HepG2 (cell line): ENCODE measurements at regions not wholly inside any gene's neighbourhood (a gene's known extent, or its start where the extent isn't known, plus 50 kb on each side); places are given as distances from the start of the nearest gene placed in this dataset.

Experiments used
- ATAC-seq: fragments of 200-7000 bp; cut with Tn5 transposase; 3 replicates; pipeline ENCODE4 v1.9.1; 2020; ENCODE audit warnings: mild to moderate bottlenecking, moderate library complexity
- BruUV-seq: library from RNA; stranded (reverse); fragments of 400-500 nt; replicated peaks from 2 replicates; lab custom pipeline; 2021; lab: Mats Ljungman, UMichigan
- CTCF ChIA-PET: fragments of 300-600 bp; formaldehyde crosslinking; extraction: SDS; loops from one replicate; lab custom pipeline; 2021; ENCODE audit warnings: low total read pairs, inconsistent platforms, low intra/inter-chr PET ratio; lab: Yijun Ruan, JAX
- POLR2A ChIA-PET: fragments of 350-600 bp; sonication (Branson Sonifier 250); formaldehyde crosslinking; loops from one replicate; lab custom pipeline; 2020; ENCODE audit warnings: antibody characterized with exemption, inconsistent platforms; lab: Yijun Ruan, JAX
- DNase-seq: peaks from one replicate; pipeline ENCODE4 v3.0.0-alpha.2; 2015; ENCODE audit warnings: low spot score
- FAIRE-seq: peaks from 3 replicates; lab custom pipeline; 2011; peaks lifted over from hg19 to GRCh38; lab: Jason Lieb, UNC
- H2AFZ ChIP-seq: one replicate; pipeline ENCODE4 v1.6.1; 2011; ENCODE audit warnings: low read length, inconsistent platforms
- H3K27ac ChIP-seq: fragments of 300-600 bp; 3 replicates; pipeline ENCODE4 v1.8.0; 2011; ENCODE audit warnings: mixed run types, mild to moderate bottlenecking, mixed read lengths, low read length, inconsistent platforms; ENCODE audit not compliant: insufficient read depth; ENCODE audit errors: extremely low read length
- H3K27me3 ChIP-seq, 2 experiments: fragments of 200-600 bp in 1 of 2; 2 replicates in 1 of 2; 3 replicates in 1 of 2; pipeline versions ENCODE4 v1.6.0 to v1.8.0; 2011; ENCODE audit warnings: low read length in 2 of 2, mild to moderate bottlenecking in 2 of 2, moderate library complexity in 2 of 2, inconsistent platforms in 1 of 2; ENCODE audit not compliant: insufficient read depth in 2 of 2, control insufficient read depth in 1 of 2
- H3K36me3 ChIP-seq, 2 experiments: fragments of 200-600 bp in 1 of 2; replicated peaks in 1 of 2; 2 replicates in 1 of 2; 3 replicates in 1 of 2; pipeline versions ENCODE4 v1.5.1 to v1.8.0; 2011; ENCODE audit warnings: low read length in 2 of 2, inconsistent platforms in 1 of 2; ENCODE audit not compliant: insufficient read depth in 2 of 2, control insufficient read depth in 1 of 2
- H3K4me1 ChIP-seq: 2 replicates; pipeline ENCODE4 v1.5.1; 2012; ENCODE audit warnings: low read length, inconsistent platforms; ENCODE audit not compliant: insufficient read depth
- H3K4me2 ChIP-seq: 2 replicates; pipeline ENCODE4 v1.6.0; 2011; ENCODE audit warnings: low read depth, low read length, inconsistent platforms
- H3K4me3 ChIP-seq, 3 experiments: fragments of 200-600 bp in 1 of 3; sonication (generic), shearing (Covaris generic) in 1 of 3; replicated peaks in 1 of 3; 2 replicates each; pipeline ENCODE4 v1.5.1; 2011 to 2016; ENCODE audit warnings: low read length in 3 of 3, inconsistent platforms in 2 of 3, low read depth in 2 of 3, mild to moderate bottlenecking in 2 of 3, control low read depth in 1 of 3, mixed read lengths in 1 of 3; ENCODE audit not compliant: insufficient read depth in 1 of 3
- H3K79me2 ChIP-seq: one replicate; pipeline ENCODE4 v1.6.1; 2011; ENCODE audit warnings: low read length, inconsistent platforms; ENCODE audit not compliant: insufficient read depth
- H3K9ac ChIP-seq: 2 replicates; pipeline ENCODE4 v1.6.0; 2011; ENCODE audit warnings: mild to moderate bottlenecking, low read depth, low read length, inconsistent platforms; ENCODE audit not compliant: insufficient read depth
- H3K9me3 ChIP-seq: 2 replicates; pipeline ENCODE4 v1.5.1; 2012; ENCODE audit warnings: mild to moderate bottlenecking, low read length
- H4K20me1 ChIP-seq: 2 replicates; pipeline ENCODE4 v1.6.0; 2011; ENCODE audit warnings: inconsistent platforms, mild to moderate bottlenecking, low read length, moderate library complexity; ENCODE audit not compliant: insufficient read depth
- CEBPB ChIP-seq: IDR thresholded peaks from 2 replicates; pipeline ENCODE4 v1.6.1; 2011; ENCODE audit warnings: low read depth, low read length, improper control_type of control experiment, borderline replicate concordance
- EP300 ChIP-seq, 3 experiments: sonication (generic) in 1 of 3; formaldehyde crosslinking in 1 of 3; IDR thresholded peaks; 2 replicates each; pipeline versions ENCODE4 v1.5.1 to v1.6.1; 2011 to 2020; ENCODE audit warnings: low read depth in 2 of 3, low read length in 2 of 3, borderline replicate concordance in 1 of 3, improper control_type of control experiment in 1 of 3, mild to moderate bottlenecking in 1 of 3, missing genetic modification reagents in 1 of 3, moderate library complexity in 1 of 3
- IKZF5 ChIP-seq: IDR thresholded peaks from 2 replicates; pipeline ENCODE4 v1.6.1; 2018; ENCODE audit warnings: missing genetic modification reagents, mild to moderate bottlenecking, missing compliant biosample characterization
- ZFP62 ChIP-seq: sonication (generic); formaldehyde crosslinking; IDR thresholded peaks from 2 replicates; pipeline ENCODE4 v1.4.0; 2020; ENCODE audit warnings: missing genetic modification reagents
- ZNF75D ChIP-seq: sonication (generic); formaldehyde crosslinking; IDR thresholded peaks from 2 replicates; pipeline ENCODE4 v1.8.1; 2023; ENCODE audit warnings: missing genetic modification reagents, mild to moderate bottlenecking, borderline replicate concordance
- WGBS: methylation state at CpG from one replicate; pipeline ENCODE4 v1.1.6; 2017; ENCODE audit warnings: low lambda C conversion rate; 5-methylcytosine and 5-hydroxymethylcytosine counted together
- in situ Hi-C: cut with HindIII; loops from 2 replicates; pipeline ENCODE4 v1.10.0; 2017; ENCODE audit warnings: low pct_unique_long_range_greater_than_20kb; ENCODE audit not compliant: extremely low pct_ligation_motif_present
- intact Hi-C: fragments of 100-400 bp; cut with micrococcal nuclease; formaldehyde crosslinking; loops from one replicate; pipeline ENCODE4 v1.10.0; 2022; ENCODE audit not compliant: unreplicated experiment

DNA sequence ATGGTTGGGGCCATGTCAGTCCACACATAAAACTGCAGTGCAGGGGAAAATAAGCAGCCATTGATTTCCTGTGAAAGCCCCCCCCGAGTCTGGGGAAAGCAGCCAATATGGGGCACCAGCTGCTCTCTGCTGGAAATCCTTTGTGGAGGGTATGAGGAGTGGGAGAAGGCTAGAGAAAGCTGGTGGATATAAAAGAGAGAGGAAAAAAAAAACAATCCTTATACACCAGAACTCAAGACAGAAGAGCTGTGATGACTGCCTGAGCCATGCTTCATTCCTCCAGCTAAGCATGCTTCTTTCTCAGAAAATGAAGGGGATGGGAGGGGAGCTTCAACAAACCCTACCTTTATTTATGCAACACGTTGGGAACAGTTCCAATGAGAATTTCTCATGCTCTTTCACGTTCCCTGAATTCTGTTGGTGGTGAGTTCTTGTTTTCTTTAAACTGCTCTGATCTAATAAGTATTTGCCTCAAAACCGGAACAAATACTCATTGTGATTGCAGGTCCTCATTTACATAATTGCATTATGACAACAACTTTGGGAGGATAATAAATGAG lies 688.0 kb upstream of the SEMA6A start:
- H3K36me3 ChIP-seq, result no peaks in the 10 kb centered on the region
- H3K9me3 ChIP-seq, result no peaks in the 10 kb centered on the region
- no peaks in the 10 kb centered on the region for H3K27me3 ChIP-seq
- H3K9ac ChIP-seq, result no peak overlapping the region
- no peak overlapping the region for H3K4me2 ChIP-seq
- no peak for TF ChIP-seq IKZF5 (CRISPR knock-in tag)
- no peak for TF ChIP-seq ZFP62 (CRISPR knock-in tag)
- TF ChIP-seq ZNF75D (CRISPR knock-in tag), result no peak
- TF ChIP-seq, all 625 proteins: peak for 0
- ATAC-seq (no peak), DNase-seq (no peak), FAIRE-seq (no peak)
- ChIA-PET CTCF (no interaction called here), POLR2A (no interaction called here)
- intact Hi-C loops (no loop called here), in situ Hi-C loops (no loop called here)
- H3K27ac ChIP-seq, result no peak overlapping the region
- H2AFZ ChIP-seq, result no peak overlapping the region
- H3K4me3 ChIP-seq, result no peak overlapping the region
- WGBS, result 0% methylated on average over 4 of the region's 4 CpGs
- no peaks in the 10 kb centered on the region for H3K4me1 ChIP-seq
- H3K79me2 ChIP-seq, result no peaks in the 10 kb centered on the region
- no peaks in the 10 kb centered on the region for H4K20me1 ChIP-seq
- BruUV-seq, result no TSS peak

DNA sequence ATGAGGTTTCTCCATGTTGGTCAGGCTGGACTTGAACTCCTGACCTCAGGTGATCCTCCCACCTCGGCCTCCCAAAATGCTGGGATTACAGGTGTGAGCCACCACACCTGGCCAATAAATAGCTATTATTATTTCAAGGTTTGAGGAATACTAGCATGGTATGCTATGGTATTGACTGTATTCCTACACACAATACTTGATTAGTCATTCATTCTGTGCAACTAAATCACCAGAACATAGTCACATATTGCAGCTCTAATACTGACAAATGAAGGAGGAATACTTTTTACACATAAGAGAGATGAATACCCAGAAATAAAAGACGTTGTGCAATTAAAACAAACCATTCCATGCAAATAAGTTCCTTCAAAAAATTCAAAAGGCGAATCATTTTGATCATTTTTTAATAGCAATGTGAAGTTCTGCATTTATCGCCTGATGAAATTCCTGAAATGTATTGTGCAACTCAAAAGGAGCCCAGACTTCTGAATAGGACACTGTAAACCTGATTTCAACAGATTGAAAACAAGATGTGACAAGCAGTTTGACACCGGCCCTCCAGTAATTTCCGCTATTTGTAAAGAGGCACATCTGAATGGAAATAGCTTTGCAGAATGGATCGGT lies 687.4 kb upstream of the SEMA6A start:
- Histone ChIP-seq H3K4me1 (no peaks in the 10 kb centered on the region), H3K27me3 (no peaks in the 10 kb centered on the region), H3K9me3 (no peaks in the 10 kb centered on the region), H3K4me2 (no peak overlapping the region), H2AFZ (no peak overlapping the region), H4K20me1 (no peaks in the 10 kb centered on the region), H3K27ac (no peak overlapping the region), H3K4me3 (no peak overlapping the region), H3K9ac (no peak overlapping the region)
- 23% methylated on average over 7 of the region's 7 CpGs for WGBS
- no TSS peak for BruUV-seq
- no peak for ATAC-seq
- POLR2A ChIA-PET, result no interaction called here
- TF ChIP-seq CEBPB (peak; percentile 50), EP300 (IDR thresholded peaks at IDR 0.05; ENCODE audit: low read depth in 2 of 2, low read length in 2 of 2) (no peak), EP300 (CRISPR knock-in tag; IDR thresholded peaks at IDR 0.05; ENCODE audit: borderline replicate concordance) (no peak)
- TF ChIP-seq, all 625 proteins: peak for 1
- in situ Hi-C loops, result no loop called here
- FAIRE-seq (no peak), DNase-seq (no peak)
- Histone ChIP-seq H3K79me2 (no peaks in the 10 kb centered on the region), H3K36me3 (no peaks in the 10 kb centered on the region)
- CTCF ChIA-PET, result no interaction called here
- intact Hi-C loops, result no loop called here
